Left forelimb (tissue), 1 donor: ENCODE measurements at regions not wholly inside any gene's neighbourhood (a gene's known extent, or its start where the extent isn't known, plus 50 kb on each side); places are given as distances from the start of the nearest gene placed in this dataset.

ENCODE experiments used
- DNase-seq: peaks from one replicate; pipeline ENCODE4 v3.0.0-alpha.2; 2018; ENCODE audit warnings: low spot score

- DNase-seq: peak; percentile 40
Measured at GRCh38 chr20:63100926-63101699, 94.3 kb upstream of the BHLHE23 start.

- peak; percentile 41 for DNase-seq
Measured at GRCh38 chr20:63100174-63100925, 93.6 kb upstream of the BHLHE23 start.

GRCh38 chr20:63099456-63100173, 92.9 kb upstream of the BHLHE23 start:
- peak; percentile 50 for DNase-seq

GRCh38 chr20:63098195-63098810, 91.5 kb upstream of the BHLHE23 start:
- DNase-seq: no peak

GRCh38 chr20:63097336-63097831, 90.6 kb upstream of the BHLHE23 start:
- DNase-seq: peak; percentile 64

- peak; percentile 54 for DNase-seq
Measured at GRCh38 chr20:63096681-63097335, 90.0 kb upstream of the BHLHE23 start.

GRCh38 chr20:63095718-63096654, 89.2 kb upstream of the BHLHE23 start:
- DNase-seq: peak; percentile 50

GRCh38 chr20:63094767-63095499, 88.2 kb upstream of the BHLHE23 start:
- peak; percentile 49 for DNase-seq

- peak; percentile 60 for DNase-seq
Measured at GRCh38 chr20:63093966-63094766, 87.4 kb upstream of the BHLHE23 start.

- DNase-seq: no peak
Measured at GRCh38 chr20:63092660-63093215, 86.0 kb upstream of the BHLHE23 start.

- peak; percentile 60 for DNase-seq
Measured at GRCh38 chr20:63091901-63092659, 85.3 kb upstream of the BHLHE23 start.

GRCh38 chr20:63090682-63091571, 84.2 kb upstream of the BHLHE23 start:
- peak; percentile 34 for DNase-seq

GRCh38 chr20:63090052-63090451, 83.3 kb upstream of the BHLHE23 start:
- DNase-seq: no peak

- DNase-seq: peak; percentile 51
Measured at GRCh38 chr20:63089051-63089907, 82.5 kb upstream of the BHLHE23 start.

GRCh38 chr20:63087872-63088680, 81.3 kb upstream of the BHLHE23 start:
- DNase-seq: peak; percentile 52
